Stomach (tissue), 8 donors: ENCODE measurements at regions not wholly inside any gene's neighbourhood (a gene's known extent, or its start where the extent isn't known, plus 50 kb on each side); places are given as distances from the start of the nearest gene placed in this dataset.

Source experiments
- DNase-seq, 2 donors: peaks; one replicate each; pipeline versions ENCODE4 v3.0.0 to v3.0.0-alpha.2; 2013 to 2019
- H3K27ac ChIP-seq, 5 donors: fragments of 200-600 bp in 4 of 5; sonication (generic) in 4 of 5; one replicate each; pipeline ENCODE4 v1.5.1; 2013 to 2019; ENCODE audit warnings: mild to moderate bottlenecking in 1 of 5, moderate library complexity in 1 of 5
- H3K27me3 ChIP-seq, 3 donors: fragments of 200-600 bp; sonication (generic); one replicate each; pipeline ENCODE4 v1.5.1; 2017 to 2019; ENCODE audit warnings: mixed run types in 1 of 3
- H3K36me3 ChIP-seq, 4 donors: fragments of 200-600 bp; sonication (generic); 1 replicate in 3 of 4; 2 replicates in 1 of 4; pipeline ENCODE4 v1.5.1; 2016 to 2019
- H3K4me1 ChIP-seq, 4 donors: fragments of 200-600 bp; sonication (generic); one replicate each; pipeline ENCODE4 v1.5.1; 2016 to 2019
- H3K4me3 ChIP-seq, 4 donors: fragments of 200-600 bp; sonication (generic) in 3 of 4; one replicate each; pipeline ENCODE4 v1.5.1; 2016 to 2019; ENCODE audit warnings: mild to moderate bottlenecking in 1 of 4
- H3K9me3 ChIP-seq, 4 donors: fragments of 200-600 bp; sonication (generic); one replicate each; pipeline ENCODE4 v1.5.1; 2016 to 2019
- EP300 ChIP-seq: sonication (generic); formaldehyde crosslinking; IDR thresholded peaks from one replicate; pipeline ENCODE4 v1.6.1; 2017; ENCODE audit warnings: antibody characterized with exemption
- POLR2A ChIP-seq, 4 donors: fragments of 450-650 bp; IDR thresholded peaks; one replicate each; pipeline ENCODE4 v1.6.1; 2016; ENCODE audit warnings: antibody characterized with exemption in 4 of 4, control low read depth in 2 of 4, mild to moderate bottlenecking in 1 of 4, moderate library complexity in 1 of 4
- POLR2AphosphoS5 ChIP-seq, 3 donors: sonication (generic); formaldehyde crosslinking; IDR thresholded peaks; one replicate each; pipeline ENCODE4 v1.6.1; 2016; ENCODE audit warnings: antibody characterized with exemption in 3 of 3
- WGBS, 5 donors: extraction: QIAGEN DNeasy Blood & Tissue Kit in 3 of 5; methylation state at CpG; one replicate each; pipeline versions ENCODE4 v1.1.5 to v1.1.7; 2013 to 2018; 5-methylcytosine and 5-hydroxymethylcytosine counted together
- intact Hi-C: fragments of 100-400 bp; cut with DNase I; formaldehyde crosslinking; loops from one replicate; pipeline ENCODE4 v1.15.1; 2023; ENCODE audit warnings: low total_unique reads
- TF ChIP-seq, protein P1 (sequence below), 7 experiments: fragments of 450-650 bp in 4 of 7; fragments of 200-600 bp in 3 of 7; sonication (generic) in 3 of 7; IDR thresholded peaks; one replicate each; pipeline ENCODE4 v1.5.1; 2016 to 2019; ENCODE audit warnings: antibody characterized with exemption in 7 of 7, control low read depth in 2 of 7, mild to moderate bottlenecking in 1 of 7
- donor health status: healthy with polysubstance abuse.
- donor health status: Bipolar disorder and iron deficiency.
- donor health status: healthy.

DNA sequence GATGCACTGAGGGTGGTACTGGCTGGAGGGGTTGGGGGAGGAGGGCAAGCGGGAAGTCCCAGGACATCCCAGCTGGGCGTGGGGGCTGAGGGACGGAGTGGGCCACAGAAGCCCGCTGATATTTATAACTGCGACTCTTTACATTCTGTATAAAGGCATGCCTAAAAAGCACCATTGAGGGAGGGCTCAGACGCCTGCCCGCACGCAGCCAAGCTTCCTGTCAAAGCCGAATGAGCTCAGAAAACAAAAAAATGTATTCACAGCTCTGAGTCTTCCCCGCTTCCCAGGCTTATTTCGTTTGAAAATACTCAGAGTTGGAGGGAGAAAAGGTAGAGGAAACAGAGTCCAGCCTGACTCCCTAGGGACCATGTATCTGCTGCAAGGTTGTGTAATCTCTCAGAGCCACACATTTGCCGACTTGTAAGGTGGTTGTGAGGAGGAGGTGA, 170.1 kb upstream of the HAAO start:
- WGBS, 5 donors = 45 to 67% (median 60%) methylated on average over 12 of the region's 12 CpGs
- H3K4me3 ChIP-seq = no peak overlapping the region
- no peaks in the 10 kb centered on the region for H3K27me3 ChIP-seq
- no peaks in the 10 kb centered on the region for H3K9me3 ChIP-seq
- peak in 1 of 2 donors; percentile 75 for DNase-seq
- H3K27ac ChIP-seq = peak overlapping the region in 4 of 5 donors; percentile 50 to 80 (median 78)
- intact Hi-C loops = no loop called here
- no peaks in the 10 kb centered on the region for H3K36me3 ChIP-seq
- peaks cover 16 to 65% (median 46%) of the 10 kb centered on the region in 4 donors for H3K4me1 ChIP-seq
- TF ChIP-seq POLR2A (IDR thresholded peaks at IDR 0.05) (no peak), EP300 (no peak), POLR2AphosphoS5 (IDR thresholded peaks at IDR 0.05) (no peak)
- TF ChIP-seq, protein P1, sequence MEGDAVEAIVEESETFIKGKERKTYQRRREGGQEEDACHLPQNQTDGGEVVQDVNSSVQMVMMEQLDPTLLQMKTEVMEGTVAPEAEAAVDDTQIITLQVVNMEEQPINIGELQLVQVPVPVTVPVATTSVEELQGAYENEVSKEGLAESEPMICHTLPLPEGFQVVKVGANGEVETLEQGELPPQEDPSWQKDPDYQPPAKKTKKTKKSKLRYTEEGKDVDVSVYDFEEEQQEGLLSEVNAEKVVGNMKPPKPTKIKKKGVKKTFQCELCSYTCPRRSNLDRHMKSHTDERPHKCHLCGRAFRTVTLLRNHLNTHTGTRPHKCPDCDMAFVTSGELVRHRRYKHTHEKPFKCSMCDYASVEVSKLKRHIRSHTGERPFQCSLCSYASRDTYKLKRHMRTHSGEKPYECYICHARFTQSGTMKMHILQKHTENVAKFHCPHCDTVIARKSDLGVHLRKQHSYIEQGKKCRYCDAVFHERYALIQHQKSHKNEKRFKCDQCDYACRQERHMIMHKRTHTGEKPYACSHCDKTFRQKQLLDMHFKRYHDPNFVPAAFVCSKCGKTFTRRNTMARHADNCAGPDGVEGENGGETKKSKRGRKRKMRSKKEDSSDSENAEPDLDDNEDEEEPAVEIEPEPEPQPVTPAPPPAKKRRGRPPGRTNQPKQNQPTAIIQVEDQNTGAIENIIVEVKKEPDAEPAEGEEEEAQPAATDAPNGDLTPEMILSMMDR (IDR thresholded peaks at IDR 0.05) = no peak

- no peaks in the 10 kb centered on the region for H3K27me3 ChIP-seq
- intact Hi-C loops = no loop called here
- no peak for DNase-seq
- H3K36me3 ChIP-seq = no peaks in the 10 kb centered on the region
- H3K4me3 ChIP-seq = no peak overlapping the region
- TF ChIP-seq POLR2A (IDR thresholded peaks at IDR 0.05) (no peak), EP300 (no peak), POLR2AphosphoS5 (IDR thresholded peaks at IDR 0.05) (no peak)
- TF ChIP-seq, protein P1 (IDR thresholded peaks at IDR 0.05) = no peak
- H3K27ac ChIP-seq = peak overlapping the region in 4 of 5 donors; percentile 50 to 80 (median 78)
- WGBS, 5 donors = 72 to 79% (median 76%) methylated on average over 7 of the region's 7 CpGs
- H3K9me3 ChIP-seq = no peaks in the 10 kb centered on the region
- H3K4me1 ChIP-seq = peaks cover 16 to 68% (median 48%) of the 10 kb centered on the region in 4 donors
These were observed 169.6 kb upstream of the HAAO start for GRCh38 chr2:42961961-42962360.

DNA sequence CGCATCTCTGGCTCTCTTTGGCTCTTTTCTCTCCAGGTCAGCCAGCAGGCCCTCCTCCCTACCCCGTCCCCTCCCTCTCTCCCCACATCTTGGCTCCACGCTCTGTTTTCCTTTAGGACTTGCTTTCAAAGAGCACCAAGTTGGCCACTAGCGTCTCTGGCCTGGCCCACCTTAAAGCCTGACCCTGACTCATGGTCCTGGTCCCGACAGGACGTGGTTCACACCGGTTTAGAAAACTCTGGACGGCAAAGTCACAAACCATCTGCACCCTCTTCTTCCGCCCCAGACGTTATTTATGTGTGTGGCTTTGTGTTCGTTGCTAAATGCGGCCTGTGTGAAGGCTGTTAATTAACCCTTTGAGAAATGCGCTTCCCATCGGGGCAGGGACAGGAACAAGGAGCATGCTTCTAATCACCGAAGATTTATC, 169.0 kb upstream of the HAAO start:
- H3K27me3 ChIP-seq = no peaks in the 10 kb centered on the region
- no peak overlapping the region for H3K4me3 ChIP-seq
- TF ChIP-seq EP300 (peak; percentile 16), POLR2A (IDR thresholded peaks at IDR 0.05) (no peak), POLR2AphosphoS5 (IDR thresholded peaks at IDR 0.05) (peak in 1 of 3 donors; percentile 23)
- H3K4me1 ChIP-seq = peaks cover 16 to 72% (median 52%) of the 10 kb centered on the region in 4 donors
- WGBS, 5 donors = 36 to 56% (median 54%) methylated on average over 15 of the region's 15 CpGs
- H3K27ac ChIP-seq = peak overlapping the region in 4 of 5 donors; percentile 50 to 80 (median 78)
- intact Hi-C loops = no loop called here
- H3K36me3 ChIP-seq = no peaks in the 10 kb centered on the region
- DNase-seq = peak in 1 of 2 donors; percentile 77
- H3K9me3 ChIP-seq = no peaks in the 10 kb centered on the region

DNA sequence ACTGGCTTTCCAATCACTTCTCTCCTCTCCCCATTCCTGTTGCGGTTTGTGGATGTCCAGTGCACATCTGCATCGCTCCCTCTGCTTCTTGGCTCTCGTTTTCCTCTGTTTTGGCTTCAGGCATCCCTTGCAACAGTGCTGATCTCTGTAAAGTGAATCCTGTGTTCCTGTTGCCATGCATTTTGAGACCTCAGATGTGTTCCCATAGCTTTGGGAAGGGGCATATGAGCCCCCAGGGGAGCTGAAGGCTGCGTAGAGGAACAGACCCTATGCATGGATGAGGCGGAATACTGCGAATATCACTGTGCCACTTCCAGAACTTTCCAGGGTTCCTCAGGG, 168.4 kb upstream of the HAAO start:
- TF ChIP-seq POLR2AphosphoS5 (IDR thresholded peaks at IDR 0.05) (no peak), EP300 (no peak), POLR2A (IDR thresholded peaks at IDR 0.05) (no peak)
- TF ChIP-seq, protein P1 (IDR thresholded peaks at IDR 0.05) = no peak
- peak in 1 of 2 donors; percentile 53 for DNase-seq
- Histone ChIP-seq H3K9me3 (no peaks in the 10 kb centered on the region), H3K4me1 (peaks cover 16 to 76% (median 52%) of the 10 kb centered on the region in 4 donors), H3K4me3 (no peak overlapping the region), H3K27ac (peak overlapping the region in 4 of 5 donors; percentile 50 to 80 (median 78)), H3K27me3 (no peaks in the 10 kb centered on the region), H3K36me3 (no peaks in the 10 kb centered on the region)
- intact Hi-C loops = no loop called here
- WGBS, 5 donors = 80 to 89% (median 83%) methylated on average over 6 of the region's 6 CpGs
